Activated naive CD8-positive, alpha-beta T cell (primary cell): ENCODE measurements at regions not wholly inside any gene's neighbourhood (a gene's known extent, or its start where the extent isn't known, plus 50 kb on each side); places are given as distances from the start of the nearest gene placed in this dataset.

ENCODE experiments used
- H3K27ac Mint-ChIP-seq: one replicate; pipeline ENCODE4 v1.8.0; 2021; ENCODE audit warnings: mixed read lengths
- H3K27me3 Mint-ChIP-seq: one replicate; pipeline ENCODE4 v1.8.0; 2021; ENCODE audit warnings: mixed read lengths
- H3K36me3 Mint-ChIP-seq: one replicate; pipeline ENCODE4 v1.8.0; 2021; ENCODE audit warnings: mixed read lengths
- H3K4me1 Mint-ChIP-seq: one replicate; pipeline ENCODE4 v1.8.0; 2021; ENCODE audit warnings: low read depth, mixed read lengths
- H3K4me3 Mint-ChIP-seq: one replicate; pipeline ENCODE4 v1.8.0; 2021; ENCODE audit warnings: mild to moderate bottlenecking, mixed read lengths
- H3K9me3 Mint-ChIP-seq: one replicate; pipeline ENCODE4 v1.8.0; 2021; ENCODE audit warnings: low read depth, mixed read lengths

DNA sequence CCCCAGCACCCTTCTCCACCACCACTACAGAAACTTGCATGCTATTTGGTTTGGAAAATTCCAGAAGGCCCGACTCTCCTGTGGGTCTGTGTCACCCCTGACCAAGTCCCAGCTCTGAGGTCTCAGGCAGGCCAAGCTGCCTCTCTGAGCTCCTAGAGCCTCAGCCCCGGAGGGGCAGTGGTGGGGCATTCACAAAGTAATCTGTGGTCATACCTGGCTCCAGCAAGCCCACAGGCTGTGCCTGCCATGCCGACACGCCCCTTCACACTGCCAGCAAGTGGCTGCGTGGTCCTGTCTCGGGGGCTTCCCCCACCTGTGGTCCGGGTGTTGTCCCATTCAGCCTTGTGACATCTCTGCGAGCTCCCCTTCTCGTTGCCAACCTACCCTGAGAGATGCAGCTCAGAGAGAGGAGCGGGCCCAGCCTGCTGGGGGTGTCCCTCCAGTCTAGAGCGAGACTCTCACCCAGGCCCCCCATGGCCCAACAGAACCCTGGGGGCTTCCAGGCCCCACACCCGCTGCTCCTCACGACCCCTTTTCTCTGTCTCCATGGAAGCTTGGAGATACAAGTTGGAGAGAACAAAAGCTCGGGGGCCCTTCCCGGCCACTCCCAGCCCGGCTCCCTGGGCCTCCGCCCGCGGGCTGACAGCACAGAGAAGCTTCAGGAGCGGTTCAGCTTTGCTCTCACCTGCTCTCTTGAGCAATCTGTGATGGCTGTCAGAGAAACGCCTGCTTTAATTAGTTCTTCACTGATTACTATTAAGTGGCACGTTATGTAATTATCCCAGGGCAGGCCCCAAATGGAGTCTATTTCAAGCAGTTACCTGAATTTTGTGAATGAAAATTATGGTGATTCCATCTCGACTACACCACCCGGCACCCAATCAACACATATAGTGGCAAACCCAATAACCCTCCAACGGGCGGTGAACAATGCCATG is 147.7 kb upstream of the PHACTR3 start:
- H3K4me3 Mint-ChIP-seq = no peak overlapping the region
- H3K27ac Mint-ChIP-seq = no peak overlapping the region
- H3K4me1 Mint-ChIP-seq = no peaks in the 10 kb centered on the region
- peaks cover 1% of the 10 kb centered on the region for H3K27me3 Mint-ChIP-seq
- H3K36me3 Mint-ChIP-seq = no peaks in the 10 kb centered on the region
- H3K9me3 Mint-ChIP-seq = no peaks in the 10 kb centered on the region

GRCh38 chr20:59458645-59459044 is 145.7 kb upstream of the PHACTR3 start:
- Mint-ChIP-seq H3K36me3 (no peaks in the 10 kb centered on the region), H3K27ac (no peak overlapping the region), H3K9me3 (no peaks in the 10 kb centered on the region), H3K27me3 (peaks cover 1% of the 10 kb centered on the region), H3K4me1 (no peaks in the 10 kb centered on the region), H3K4me3 (no peak overlapping the region)

DNA sequence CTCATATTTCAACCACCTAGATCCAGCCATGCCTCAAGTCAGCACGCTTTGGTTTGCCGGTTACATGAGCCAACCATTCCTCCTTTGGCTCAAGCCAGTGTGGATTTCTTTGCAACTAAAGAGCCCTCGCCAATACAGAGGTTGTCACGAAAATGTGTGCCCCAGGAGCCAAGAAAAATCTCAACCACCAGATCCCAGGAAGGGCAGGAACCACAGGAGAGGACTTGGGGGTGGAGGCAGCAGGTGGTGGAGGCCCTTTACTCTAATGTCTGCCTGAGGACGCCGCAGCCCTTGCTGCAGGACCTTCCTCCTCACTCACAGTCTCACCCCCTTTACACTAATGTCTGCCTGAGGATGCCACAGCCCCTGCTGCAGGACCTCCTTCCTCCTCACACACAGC is 144.8 kb upstream of the PHACTR3 start:
- Mint-ChIP-seq H3K27me3 (peaks cover 1% of the 10 kb centered on the region), H3K4me1 (no peaks in the 10 kb centered on the region), H3K4me3 (no peak overlapping the region), H3K36me3 (no peaks in the 10 kb centered on the region), H3K27ac (no peak overlapping the region), H3K9me3 (no peaks in the 10 kb centered on the region)

DNA sequence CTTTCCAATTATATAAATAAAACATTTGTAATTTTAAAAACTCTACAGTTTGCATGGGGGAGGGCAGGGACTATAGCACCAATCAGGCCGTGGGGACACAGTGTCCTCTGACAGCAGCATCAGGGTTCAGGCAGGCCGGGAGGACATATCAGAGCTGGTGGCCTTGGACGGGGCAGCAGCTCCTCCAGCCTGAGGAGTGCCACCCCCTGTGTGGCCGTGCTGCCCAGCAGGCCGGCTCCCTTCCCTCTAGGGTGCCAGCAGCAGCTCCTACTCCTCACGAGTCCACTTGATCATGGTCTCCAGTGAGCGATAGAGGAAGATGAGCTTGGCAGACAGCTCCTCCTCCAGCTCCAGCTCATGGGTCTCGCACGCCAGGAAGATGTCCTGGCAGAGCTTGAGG is 144.0 kb upstream of the PHACTR3 start:
- H3K4me1 Mint-ChIP-seq = no peaks in the 10 kb centered on the region
- no peaks in the 10 kb centered on the region for H3K9me3 Mint-ChIP-seq
- no peak overlapping the region for H3K4me3 Mint-ChIP-seq
- H3K27ac Mint-ChIP-seq = no peak overlapping the region
- peaks cover 1% of the 10 kb centered on the region for H3K27me3 Mint-ChIP-seq
- no peaks in the 10 kb centered on the region for H3K36me3 Mint-ChIP-seq

DNA sequence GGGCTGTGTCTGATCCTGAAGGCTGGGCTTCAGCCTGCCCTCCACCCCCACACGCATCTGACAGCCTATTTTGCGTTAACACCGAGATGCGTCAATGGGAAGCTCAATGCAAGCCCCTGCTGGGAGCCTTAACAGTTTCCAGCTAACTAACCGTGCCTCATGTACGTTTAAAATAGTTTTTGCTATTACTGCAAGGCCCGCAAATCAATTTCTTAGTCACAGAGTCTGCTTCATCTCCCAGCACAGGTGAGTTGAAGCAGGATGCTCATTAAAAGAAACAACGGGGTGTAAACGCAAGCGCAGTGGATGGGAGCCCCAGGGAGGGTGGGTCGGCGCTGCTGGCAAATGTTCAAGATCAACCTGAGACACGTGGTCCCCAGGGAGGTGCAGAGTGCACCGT is 142.8 kb upstream of the PHACTR3 start:
- H3K36me3 Mint-ChIP-seq = no peaks in the 10 kb centered on the region
- no peak overlapping the region for H3K4me3 Mint-ChIP-seq
- H3K9me3 Mint-ChIP-seq = no peaks in the 10 kb centered on the region
- H3K27ac Mint-ChIP-seq = no peak overlapping the region
- H3K4me1 Mint-ChIP-seq = no peaks in the 10 kb centered on the region
- H3K27me3 Mint-ChIP-seq = peaks cover 1% of the 10 kb centered on the region

DNA sequence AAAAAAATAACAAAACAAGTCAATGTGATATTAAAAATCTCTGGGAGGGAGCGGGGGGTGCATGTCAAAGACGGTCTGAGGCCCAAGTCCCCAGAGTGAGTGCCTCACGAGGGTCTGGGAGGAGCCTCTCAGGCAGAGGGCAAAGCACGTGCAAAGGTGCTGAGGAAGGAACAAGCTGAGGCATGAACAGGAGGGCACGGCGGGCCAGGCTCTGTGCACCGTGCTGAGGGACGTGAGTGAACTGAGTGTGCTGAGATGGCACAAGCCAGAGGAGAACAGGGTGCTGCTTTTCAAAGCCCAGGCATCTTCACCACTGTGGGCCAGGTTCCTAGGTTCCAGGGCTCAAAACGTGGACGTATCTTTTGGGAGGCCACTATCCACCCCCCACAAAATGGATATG is 142.1 kb upstream of the PHACTR3 start:
- Mint-ChIP-seq H3K27ac (no peak overlapping the region), H3K4me3 (no peak overlapping the region), H3K36me3 (no peaks in the 10 kb centered on the region), H3K4me1 (no peaks in the 10 kb centered on the region), H3K27me3 (peaks cover 1% of the 10 kb centered on the region), H3K9me3 (no peaks in the 10 kb centered on the region)

DNA sequence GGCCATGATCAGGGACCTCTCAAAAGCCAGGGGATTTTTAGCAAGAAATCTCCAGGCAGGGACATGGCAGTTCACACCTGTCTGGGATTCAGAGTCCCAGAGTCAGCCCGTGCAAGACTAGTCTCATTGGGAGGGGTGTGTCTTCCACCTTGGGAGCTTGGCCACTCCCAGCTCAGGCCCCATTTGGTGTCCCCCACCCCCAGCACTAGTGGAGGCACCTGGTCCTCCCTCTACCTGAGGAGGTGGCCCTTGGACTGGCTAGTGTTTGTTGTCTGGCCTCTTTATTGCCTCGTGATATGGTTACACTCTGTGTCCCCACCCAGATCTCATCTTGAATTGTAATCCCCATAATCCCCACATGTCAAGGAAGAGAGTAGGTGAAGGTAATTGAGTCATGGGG is 140.8 kb upstream of the PHACTR3 start:
- H3K4me3 Mint-ChIP-seq = no peak overlapping the region
- H3K27ac Mint-ChIP-seq = no peak overlapping the region
- H3K27me3 Mint-ChIP-seq = peaks cover 1% of the 10 kb centered on the region
- no peaks in the 10 kb centered on the region for H3K4me1 Mint-ChIP-seq
- no peaks in the 10 kb centered on the region for H3K36me3 Mint-ChIP-seq
- no peaks in the 10 kb centered on the region for H3K9me3 Mint-ChIP-seq

GRCh38 chr20:59466107-59466815 is 138.1 kb upstream of the PHACTR3 start:
- no peak overlapping the region for H3K4me3 Mint-ChIP-seq
- H3K4me1 Mint-ChIP-seq = no peaks in the 10 kb centered on the region
- no peaks in the 10 kb centered on the region for H3K36me3 Mint-ChIP-seq
- no peaks in the 10 kb centered on the region for H3K9me3 Mint-ChIP-seq
- H3K27me3 Mint-ChIP-seq = no peaks in the 10 kb centered on the region
- H3K27ac Mint-ChIP-seq = no peak overlapping the region

GRCh38 chr20:59468831-59469230 is 135.5 kb upstream of the PHACTR3 start:
- H3K36me3 Mint-ChIP-seq = no peaks in the 10 kb centered on the region
- H3K9me3 Mint-ChIP-seq = no peaks in the 10 kb centered on the region
- H3K27ac Mint-ChIP-seq = no peak overlapping the region
- no peak overlapping the region for H3K4me3 Mint-ChIP-seq
- H3K27me3 Mint-ChIP-seq = no peaks in the 10 kb centered on the region
- H3K4me1 Mint-ChIP-seq = no peaks in the 10 kb centered on the region

DNA sequence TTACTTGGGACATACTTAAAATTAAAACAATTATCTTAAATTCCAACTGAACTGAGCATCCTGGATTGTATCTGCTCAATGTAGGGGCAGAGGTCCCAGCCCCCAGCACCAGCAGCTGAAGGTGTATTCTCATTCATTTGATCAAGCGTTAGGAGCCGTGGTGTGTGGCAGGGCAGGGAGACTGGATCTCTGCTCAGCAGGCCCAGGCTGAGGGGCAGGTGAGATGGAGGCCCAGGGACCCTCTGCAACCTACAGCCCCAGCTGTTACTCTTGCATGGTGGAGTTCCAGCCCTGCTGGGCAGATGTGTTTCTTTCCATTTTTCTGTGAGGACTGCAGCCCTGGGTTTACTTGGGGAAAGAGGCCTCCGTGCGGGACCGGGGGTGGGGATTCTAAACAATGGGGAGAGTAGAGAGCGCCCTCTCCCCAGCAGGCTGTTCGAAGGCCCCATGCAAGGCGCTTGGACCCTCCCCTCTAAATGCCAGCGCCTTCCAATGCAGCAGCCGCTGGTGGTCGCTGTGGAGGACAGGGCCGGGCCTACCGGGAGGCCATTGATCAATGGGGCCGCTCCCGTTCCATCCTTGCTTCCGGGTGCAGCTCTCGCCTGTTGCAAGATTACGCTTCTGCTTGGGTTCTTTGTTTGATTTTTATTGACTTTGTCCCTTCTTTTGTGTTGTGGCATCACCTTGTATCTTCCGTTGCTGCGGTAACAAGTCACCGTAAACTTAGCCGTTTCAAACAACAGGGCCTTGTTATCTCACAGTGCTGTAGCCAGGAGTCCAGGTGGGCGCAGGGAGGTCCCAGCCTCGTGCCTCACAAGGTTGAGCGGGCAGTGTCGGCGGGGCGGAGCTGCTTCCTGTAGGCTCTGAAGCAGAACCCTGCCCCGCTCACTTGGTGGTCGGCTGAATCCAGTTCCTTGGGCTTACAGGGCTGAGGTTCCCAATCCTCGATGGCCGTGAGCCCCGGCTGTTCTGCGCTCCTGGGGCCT is 134.8 kb upstream of the PHACTR3 start:
- H3K4me3 Mint-ChIP-seq = no peak overlapping the region

GRCh38 chr20:59470521-59470920 is 133.8 kb upstream of the PHACTR3 start:
- H3K36me3 Mint-ChIP-seq = no peaks in the 10 kb centered on the region
- no peak overlapping the region for H3K27ac Mint-ChIP-seq
- peaks cover 2% of the 10 kb centered on the region for H3K27me3 Mint-ChIP-seq
- H3K9me3 Mint-ChIP-seq = no peaks in the 10 kb centered on the region
- no peak overlapping the region for H3K4me3 Mint-ChIP-seq
- no peaks in the 10 kb centered on the region for H3K4me1 Mint-ChIP-seq

More for the DNA sequence above, 134.8 kb upstream of the PHACTR3 start:
- Mint-ChIP-seq H3K27ac (no peak overlapping the region), H3K4me1 (no peaks in the 10 kb centered on the region), H3K36me3 (no peaks in the 10 kb centered on the region), H3K27me3 (peaks cover 2% of the 10 kb centered on the region), H3K9me3 (no peaks in the 10 kb centered on the region)

DNA sequence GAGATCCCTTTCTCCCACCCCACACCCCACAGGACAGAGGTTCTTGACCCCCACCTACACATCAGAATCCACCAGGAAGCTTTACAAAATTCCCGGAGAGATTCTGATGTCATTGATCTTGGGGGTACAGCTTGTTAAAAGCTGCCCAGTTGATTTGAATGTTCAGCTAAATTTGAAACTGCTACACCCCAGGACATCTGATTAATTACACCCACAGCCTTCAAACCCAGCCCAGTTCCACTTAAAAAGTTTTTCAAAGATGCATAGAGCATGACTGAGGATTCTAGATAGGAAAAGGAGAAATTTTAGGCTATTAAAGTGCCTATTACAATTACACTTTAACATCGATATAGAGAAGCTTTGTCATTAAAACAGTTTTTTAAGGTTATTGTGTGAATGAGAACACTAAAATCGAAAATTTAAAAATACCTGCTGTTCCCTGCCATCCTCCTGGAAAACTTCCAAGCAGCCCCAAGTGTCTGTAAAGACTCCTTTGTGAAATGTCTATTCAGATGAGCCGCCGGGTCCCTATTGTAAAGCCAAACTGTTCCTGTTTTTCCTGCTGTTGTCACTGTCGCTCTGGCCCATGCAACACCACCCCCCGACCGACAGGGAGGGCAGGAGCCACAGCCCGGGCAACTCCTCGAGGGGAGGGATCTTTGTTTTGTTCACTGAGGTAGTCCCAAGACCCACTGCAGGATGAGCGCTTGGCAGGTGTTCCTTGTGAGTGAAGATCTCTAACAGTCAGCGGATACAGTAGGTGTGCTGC is 132.5 kb upstream of the PHACTR3 start:
- Mint-ChIP-seq H3K4me3 (no peak overlapping the region), H3K27ac (no peak overlapping the region), H3K36me3 (no peaks in the 10 kb centered on the region)

GRCh38 chr20:59473742-59474141 is 130.6 kb upstream of the PHACTR3 start:
- Mint-ChIP-seq H3K4me1 (no peaks in the 10 kb centered on the region), H3K36me3 (no peaks in the 10 kb centered on the region), H3K9me3 (no peaks in the 10 kb centered on the region), H3K27ac (no peak overlapping the region), H3K4me3 (no peak overlapping the region), H3K27me3 (peaks cover 2% of the 10 kb centered on the region)

More for the DNA sequence above, 132.5 kb upstream of the PHACTR3 start:
- H3K27me3 Mint-ChIP-seq = peaks cover 2% of the 10 kb centered on the region
- no peaks in the 10 kb centered on the region for H3K4me1 Mint-ChIP-seq
- H3K9me3 Mint-ChIP-seq = no peaks in the 10 kb centered on the region

GRCh38 chr20:59481067-59481466 is 123.3 kb upstream of the PHACTR3 start:
- H3K9me3 Mint-ChIP-seq = no peaks in the 10 kb centered on the region
- H3K27ac Mint-ChIP-seq = no peak overlapping the region
- H3K4me1 Mint-ChIP-seq = no peaks in the 10 kb centered on the region
- H3K36me3 Mint-ChIP-seq = no peaks in the 10 kb centered on the region
- no peak overlapping the region for H3K4me3 Mint-ChIP-seq
- H3K27me3 Mint-ChIP-seq = peaks cover 17% of the 10 kb centered on the region
